ENCODE measurements at regions not wholly inside any gene's neighbourhood (a gene's known extent, or its start where the extent isn't known, plus 50 kb on each side); places are given as distances from the start of the nearest gene placed in this dataset.

DNA sequence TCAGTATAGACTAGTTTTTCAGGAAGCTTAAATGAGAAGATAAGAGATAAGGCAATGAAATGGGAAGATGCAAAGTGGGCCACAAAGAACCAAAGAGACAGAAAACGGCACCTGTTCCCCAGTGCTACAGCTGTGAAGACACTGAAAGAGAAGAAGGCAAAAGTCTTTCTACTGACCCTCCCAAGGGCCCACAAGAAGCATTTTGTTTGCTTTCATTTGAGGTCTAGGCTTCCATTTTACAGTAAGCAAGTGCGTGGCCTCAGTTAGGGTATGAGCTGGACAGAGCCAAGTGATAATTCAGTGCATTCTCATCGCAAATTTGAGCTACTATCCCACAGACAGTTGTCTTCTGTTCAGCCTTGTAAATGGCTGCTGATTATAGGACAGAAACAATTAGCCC, 53.4 kb upstream of the STK17B start:
- no peak for DNase-seq

DNA sequence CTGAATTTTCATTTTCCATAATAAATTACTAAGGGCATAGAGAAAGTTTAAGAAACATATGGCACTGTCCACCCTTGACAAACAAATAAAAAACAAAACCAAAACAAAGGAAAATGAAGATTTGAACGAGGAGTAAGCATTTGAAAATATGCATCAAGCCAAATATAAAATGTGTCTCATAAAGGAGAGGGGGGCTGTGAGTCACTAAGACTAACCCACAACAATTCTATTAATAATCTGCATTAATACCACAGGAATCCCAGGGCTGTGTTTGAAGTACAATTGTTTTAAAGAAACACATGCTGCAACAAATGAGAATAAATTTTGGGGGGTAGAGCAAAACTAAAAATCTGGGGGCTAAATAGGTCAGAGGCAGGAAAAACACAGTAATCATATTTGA, 53.8 kb upstream of the STK17B start:
- no peak for DNase-seq

DNA sequence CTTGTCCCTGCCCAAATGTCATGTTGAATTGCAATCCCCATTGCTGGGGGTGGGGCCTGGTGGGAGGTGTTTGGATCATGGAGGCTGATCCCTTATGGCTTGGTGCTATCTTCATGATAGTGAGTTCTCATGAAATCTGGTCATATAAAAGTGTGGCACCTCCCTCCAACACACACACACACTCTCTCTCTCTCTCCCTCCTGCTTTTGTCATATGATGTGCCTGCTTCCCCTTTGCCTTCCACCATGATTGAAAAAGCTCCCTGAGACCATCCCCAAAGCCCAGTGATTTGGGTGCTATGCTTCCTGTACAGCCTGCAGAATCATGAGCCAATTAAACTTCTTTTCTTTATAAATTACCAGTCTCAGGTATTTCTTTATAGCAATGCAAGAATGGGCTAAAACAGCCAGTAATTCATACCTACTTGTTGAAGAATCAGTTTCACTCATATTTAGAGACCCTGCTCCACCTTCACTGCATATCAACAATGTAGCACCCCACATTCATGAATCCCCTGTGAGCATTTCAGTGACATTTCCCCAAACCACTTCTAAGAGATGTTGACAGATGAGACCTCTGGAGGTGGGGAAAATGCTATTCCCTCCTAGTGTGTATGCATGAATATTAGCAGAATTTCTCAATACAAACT, 54.8 kb upstream of the STK17B start:
- no peak for DNase-seq

DNA sequence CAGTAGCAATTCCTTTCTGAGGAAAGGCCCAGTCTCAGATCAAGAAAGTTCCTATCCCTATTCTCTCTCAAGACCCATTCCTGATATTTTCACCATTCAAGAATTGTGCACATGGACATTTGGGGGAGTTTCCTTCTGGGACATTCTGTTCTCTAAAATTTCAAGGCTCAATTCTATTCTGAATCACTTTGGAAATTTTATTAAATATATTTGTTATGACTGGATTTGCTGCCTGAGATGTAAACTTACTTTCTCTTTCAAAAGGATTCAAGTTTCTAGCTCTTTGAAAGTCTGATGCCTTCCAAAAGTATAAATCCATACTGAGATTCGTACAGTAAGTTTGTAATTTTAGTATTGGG, 55.3 kb upstream of the STK17B start:
- no peak for DNase-seq

DNA sequence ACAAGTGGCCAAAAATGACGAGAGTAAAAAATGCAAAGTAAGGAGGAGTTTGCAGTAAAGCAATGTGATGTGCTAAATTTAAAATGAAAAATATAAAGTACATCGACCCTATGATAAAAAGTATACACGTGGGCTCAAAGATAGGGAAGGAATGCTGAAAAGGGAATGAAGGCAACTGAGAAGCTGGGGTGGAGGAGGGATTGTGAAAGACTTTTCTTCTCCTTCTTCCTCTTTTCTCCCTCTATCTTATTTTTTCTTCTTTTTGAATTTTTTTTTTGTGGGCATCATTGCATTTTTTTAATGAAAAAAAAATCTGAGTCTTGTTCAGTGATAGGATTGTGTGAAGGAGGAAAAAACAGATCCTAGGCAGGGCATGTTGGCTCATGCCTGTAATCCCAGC, 57.6 kb upstream of the STK17B start:
- no peak for DNase-seq

DNA sequence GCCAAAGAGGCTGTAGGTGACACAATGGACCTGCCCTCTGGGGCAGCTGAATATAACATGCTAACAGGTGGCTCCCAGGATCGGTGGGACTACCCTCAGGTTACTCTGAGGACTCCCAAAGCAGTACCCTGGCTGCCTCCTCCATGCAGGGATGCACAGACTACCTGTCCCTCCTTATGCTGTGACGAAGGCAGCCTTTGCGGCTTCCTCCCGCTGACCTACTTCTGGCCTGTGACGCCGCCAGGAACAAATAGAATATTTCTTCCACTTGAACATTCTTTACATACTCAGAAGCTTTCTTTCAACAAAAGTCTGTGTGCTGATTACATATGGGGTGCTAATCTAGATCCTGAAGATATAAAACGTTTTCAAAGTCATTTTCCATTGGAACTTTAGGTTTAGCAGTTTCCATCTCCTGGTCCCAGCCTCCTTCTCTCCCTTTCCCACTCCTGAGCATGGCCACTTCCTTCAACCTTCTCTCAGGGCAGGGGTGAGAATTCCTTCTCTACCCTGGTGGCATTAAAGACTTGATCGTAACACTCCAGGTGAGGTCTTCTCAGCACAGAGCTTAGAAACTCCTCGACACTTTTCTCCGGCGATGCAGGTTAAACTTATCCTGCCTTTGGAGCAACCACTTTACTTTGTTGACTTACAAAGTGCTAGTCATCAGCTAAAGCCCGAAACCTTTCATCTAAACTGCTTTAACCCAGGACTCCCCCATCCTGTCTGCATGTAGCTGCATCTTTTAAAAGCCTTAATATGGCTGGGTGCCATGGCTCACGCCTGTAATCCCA, 58.9 kb upstream of the STK17B start:
- peak; percentile 56 for DNase-seq

DNA sequence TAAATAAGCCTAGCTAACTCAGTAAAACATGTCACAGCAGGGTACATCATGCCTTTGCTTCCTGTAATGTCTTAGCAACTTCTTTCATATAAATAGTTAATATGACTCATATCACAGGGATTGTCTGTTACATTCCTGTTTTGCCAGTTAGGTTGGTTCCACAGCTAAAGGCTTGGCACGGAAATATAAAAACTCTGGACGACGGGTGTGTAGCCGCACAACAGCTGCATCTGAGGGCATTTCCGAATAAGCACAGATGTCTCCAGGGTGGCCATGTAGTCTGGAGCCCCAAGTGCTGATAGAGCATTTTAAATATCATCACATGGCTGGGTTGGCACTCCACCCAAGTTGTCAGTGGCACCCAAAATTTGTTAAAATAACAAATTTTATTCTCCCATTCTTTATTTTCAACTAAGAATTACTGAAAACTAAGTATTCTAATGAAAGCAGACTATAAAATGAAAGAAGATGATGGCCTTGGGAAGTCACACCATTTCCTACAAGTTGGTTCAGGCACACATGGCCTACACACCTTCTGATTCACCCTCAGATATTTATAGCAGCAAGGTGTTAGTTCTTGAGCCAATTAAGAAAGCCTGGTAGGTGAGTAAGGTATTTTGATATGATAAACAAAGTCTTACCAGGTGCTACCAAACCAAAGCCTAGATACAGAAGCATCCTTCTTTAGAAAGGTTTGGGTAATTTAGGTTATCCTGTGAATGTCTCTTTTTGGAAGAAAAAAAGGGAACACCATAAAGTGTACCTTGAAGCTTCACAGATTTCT, 61.8 kb upstream of the STK17B start:
- no peak for DNase-seq

DNA sequence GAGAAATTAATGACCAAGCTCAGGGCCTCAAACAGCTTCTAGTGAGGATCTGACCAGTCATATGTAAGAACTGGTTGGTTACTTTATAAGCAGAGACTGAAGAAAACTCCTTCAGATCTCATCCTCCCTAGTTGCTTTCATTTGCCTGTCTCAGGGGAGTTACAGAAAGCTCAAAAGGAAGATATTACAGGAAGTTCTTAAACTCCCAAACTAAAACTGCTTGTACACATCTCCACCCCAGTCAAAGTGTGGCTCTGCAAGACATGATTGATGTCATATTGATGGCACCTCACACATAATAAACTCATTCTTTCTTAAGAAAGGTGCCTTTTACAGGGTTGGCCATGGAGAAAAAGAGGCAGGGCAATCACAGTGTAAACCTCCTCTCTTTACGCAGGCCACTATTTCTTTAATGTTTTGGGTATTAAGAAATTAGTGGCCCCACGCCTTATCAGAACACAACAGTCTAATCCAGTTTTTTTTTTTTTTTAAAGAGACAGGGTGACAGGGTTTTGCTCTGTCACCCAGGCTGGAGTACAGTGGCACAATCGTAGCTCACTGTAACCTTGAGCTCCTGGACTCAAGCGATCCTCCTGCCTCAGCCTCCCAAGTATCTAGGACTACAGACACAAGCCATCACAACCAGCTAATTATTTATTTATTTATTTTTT, 62.6 kb upstream of the STK17B start:
- no peak for DNase-seq

DNA sequence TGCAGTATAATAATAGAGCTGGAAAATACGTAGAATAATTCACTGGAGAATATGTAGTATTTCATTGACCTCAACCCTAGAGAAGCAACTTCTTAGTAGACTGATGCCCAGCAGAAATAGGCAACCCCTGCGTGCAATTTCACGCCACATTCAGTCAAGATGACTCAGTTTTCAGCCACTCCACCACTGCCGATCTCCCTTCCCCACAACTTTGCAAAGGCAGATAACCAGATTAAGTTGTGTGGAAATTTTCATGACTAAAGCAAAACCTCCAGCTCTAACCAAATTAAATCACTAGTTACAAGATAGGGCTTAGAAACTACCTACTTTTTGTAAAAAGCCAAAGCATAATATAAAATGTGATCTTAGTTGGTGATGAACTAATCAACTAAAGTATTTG, 63.3 kb upstream of the STK17B start:
- DNase-seq = peak; percentile 77

DNA sequence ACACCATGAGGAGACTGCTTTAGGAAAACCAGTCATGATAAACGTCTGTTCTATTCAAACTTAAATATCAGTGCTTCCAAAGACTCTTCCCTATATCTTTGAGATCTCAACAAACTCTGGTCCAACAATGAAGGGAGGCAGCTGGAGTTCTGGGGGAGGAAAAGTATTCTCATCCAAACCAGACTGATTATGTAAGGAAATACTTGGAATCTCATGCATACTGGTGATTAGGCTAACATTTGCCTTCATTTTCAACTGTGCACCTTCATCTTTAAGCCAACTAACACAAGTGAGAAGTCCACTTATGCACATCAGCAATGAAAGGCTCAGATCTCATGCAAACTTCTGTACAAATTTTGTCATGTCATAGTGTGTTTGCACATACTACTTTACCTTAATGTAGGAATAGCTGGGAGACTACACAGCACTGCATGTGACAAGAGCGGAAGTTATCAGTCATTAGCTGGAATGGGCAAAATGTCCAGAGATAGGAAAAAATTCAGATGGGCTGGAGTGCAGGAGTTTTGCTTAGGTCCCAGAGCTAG, 67.5 kb upstream of the STK17B start:
- no peak for DNase-seq

DNA sequence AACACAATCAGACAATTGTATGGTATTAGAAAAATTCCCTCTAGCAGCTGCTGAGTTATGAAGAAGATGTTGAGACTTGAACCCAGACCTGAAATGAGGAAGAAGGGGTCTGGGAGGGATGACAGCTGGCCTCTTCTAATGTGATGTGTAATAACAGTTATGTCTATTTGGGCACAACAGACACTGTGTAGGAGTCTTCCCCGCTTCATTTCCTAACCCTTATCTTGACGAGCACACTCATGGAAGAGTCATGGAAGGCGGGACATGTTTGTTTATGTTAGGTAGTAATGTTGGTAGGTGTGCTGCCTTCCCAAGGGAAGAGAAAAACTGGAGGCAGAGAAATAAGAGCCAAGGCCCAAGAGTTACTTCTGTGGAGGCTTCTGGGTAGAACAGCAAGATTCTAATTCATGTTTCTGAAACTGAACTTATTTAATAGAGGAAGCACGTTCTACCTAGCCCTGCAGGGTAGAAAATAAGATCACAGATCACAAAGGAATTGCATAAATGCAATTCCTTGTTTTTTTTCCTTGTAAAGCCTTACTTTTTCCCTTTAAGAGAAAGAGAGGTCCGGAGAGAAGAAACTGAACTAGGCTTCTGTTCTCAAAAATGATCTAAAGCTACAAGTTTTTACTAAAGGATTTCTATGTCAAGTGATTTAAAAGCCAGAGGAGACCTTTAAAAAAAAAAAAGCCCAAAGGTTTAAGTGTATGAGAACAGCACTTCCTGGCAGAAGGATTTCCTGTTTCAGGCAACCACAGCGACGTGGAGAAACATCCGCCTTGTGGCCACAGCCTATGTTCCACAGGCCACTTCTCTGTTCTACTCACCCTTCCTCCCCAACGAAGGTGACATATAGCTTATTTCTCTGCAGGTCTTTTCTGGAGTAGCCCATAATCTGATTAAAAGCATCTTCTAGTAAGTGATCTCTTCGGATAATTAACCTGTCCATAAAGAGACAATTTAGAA, 68.5 kb upstream of the STK17B start:
- peak; percentile 86 for DNase-seq

DNA sequence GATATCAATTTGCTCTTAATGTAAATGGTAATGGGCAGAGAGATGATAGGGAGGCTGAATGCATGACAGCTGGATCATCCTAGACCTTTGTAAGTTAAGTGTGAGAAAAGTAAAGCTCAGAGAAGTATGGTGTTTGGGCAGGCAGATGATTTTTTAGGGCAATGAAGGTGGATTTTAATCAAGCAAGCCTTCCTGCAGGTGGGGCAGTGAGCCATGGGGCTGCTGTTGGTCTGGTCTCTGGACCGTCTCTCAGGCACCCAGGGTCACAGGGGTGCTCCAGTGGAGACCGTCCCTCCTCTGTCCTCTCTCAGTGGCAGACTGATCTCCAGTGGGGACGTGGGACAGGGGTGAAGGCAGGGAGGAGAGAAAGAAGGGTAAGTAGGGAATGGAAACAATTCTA, 69.8 kb upstream of the STK17B start:
- no peak for DNase-seq

DNA sequence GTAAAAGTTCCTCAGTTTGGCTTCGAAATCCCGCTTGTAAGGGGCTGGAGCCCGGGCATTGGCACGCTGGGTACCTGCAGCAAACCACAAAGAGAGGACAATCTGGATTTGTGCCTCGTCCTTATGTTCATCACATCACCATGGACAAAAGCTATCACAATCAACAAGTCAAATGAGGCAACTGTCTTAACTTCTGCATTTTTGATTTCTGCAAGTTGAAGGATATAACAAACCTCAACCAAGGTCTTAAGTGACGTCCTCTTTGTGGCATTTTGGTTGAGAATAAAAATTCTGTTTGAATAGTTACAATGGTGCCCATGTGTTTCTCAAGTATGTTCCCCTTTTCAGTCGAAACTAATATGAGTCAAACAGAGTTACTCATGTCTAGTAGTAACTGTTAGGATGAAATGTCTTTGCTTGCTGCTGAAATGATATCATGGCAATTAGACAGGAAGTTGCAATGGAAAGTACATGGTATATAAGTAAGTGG, 70.8 kb upstream of the STK17B start:
- DNase-seq = no peak

DNA sequence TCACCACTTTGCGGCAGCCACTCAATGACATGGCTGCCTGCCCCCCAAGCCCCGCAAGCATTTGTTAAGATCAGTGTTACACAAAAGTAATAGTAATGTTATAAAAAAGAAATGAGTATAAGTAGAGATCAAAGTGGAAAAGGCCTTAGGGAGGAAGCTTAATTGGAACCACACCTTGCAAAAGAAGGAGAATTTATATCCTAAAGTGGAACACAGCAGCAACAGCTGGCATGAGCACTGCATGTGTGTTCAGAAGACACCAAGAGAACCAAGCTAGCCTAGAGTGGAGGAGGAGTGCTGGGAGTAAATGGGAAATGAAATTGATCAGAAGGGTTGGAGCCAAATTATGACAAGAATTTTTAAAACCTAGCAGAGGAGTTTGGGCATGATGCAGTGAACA, 73.1 kb upstream of the STK17B start:
- no peak for DNase-seq

DNA sequence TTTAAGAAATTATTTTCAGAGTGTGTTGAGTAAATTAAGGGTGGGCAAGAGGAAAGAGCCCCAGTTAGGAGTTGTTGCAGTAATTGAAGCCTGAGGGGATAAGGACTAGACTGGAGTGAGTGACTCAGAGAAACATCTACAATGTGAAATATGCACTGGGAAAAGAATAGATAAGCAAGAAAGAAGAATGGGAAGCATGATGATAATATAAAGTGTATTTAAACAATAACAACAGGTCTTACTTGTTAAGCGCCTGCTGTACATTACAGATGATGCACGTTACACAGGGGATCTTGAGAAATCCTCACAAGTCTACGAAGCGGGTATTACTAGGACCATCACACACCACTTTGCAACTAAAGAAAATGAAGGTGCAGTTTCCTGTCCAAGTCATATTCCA, 73.6 kb upstream of the STK17B start:
- no peak for DNase-seq

DNA sequence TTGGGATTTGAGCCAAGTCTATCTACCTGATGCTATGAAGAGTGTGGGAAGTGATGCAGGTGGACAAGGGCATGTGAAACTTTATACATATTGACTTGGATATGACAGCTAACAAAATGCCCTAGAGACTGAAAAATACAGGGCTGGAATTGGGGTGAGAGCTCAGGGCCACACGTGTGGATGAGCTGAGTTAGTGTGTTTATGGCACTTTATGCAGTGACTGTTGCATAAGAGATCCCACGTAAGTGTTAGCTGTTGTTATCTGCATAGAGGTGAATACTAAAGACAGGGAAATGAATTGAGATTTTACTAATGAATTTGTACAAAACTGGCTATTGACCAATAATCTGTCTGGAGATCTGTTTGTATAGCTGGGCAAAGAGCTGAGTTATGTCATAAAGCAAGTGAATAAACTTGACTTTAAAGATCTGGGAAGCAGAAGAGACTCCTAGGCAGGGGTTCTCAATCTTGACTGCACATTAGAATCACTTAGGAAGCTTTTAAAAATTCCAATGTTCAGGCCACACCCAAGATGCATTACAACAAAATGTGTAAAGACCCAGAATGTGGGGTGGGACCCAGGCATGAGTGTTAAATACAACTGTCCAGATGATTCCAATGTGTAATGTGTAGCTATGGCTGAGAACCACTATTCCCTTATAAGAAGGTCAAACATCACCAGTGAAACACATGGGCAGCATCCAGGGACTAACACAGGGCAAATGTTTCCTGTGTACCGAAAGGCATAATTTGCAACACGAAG, 74.2 kb upstream of the STK17B start:
- no peak for DNase-seq

DNA sequence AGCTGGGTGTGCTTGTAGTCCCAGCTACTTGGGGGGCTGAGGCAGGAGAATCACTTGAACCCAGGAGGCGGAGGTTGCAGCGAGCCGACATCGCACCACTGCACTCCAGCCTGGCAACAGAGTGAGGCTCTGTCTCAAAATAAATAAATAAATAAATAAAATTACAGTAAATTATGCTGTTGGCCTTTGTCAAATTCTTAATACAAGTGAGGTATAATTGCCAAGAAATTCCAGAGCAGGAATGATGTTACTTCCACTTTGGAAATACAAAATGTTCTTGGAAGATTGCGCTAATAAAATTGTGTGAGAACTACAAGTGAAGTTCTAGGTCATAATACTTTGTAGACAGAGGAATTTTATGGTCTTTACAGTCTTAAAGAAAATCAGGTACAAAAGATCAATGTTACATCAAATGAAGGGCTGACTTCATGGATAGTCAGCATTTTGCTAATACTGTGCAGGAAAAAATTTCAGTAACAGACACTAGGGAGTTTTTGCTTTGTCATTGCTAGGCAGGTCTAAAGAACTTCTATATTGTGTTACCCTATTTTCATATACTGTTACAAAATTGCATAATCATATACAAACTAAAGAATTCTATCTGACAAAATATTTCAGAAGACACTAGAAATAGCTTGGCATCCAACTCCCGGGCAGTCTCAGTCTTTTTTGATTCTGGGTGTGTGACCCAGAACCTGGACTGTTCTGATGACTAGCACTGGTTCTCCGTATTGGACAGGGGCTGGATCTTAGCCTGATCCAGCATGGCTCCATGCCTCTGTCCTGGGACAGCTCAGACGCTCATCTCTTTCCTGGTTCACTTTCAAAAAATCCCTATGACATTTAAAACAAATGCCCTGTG, 76.0 kb upstream of the STK17B start:
- DNase-seq = no peak

DNA sequence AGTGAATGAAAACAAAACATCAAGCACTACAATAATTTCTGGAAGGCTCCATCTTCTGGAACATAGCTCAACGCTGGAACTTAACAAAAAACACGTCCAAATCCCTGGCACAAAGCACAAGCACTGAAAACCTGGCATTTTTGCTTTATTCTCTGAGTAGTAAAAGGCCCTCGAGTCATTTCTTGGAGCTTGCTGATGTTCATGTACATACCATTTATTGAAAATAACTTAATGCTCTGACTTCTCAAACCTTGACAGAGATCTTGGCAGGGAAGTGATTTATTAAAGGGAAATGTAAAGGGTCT, 76.5 kb upstream of the STK17B start:
- DNase-seq = no peak

DNA sequence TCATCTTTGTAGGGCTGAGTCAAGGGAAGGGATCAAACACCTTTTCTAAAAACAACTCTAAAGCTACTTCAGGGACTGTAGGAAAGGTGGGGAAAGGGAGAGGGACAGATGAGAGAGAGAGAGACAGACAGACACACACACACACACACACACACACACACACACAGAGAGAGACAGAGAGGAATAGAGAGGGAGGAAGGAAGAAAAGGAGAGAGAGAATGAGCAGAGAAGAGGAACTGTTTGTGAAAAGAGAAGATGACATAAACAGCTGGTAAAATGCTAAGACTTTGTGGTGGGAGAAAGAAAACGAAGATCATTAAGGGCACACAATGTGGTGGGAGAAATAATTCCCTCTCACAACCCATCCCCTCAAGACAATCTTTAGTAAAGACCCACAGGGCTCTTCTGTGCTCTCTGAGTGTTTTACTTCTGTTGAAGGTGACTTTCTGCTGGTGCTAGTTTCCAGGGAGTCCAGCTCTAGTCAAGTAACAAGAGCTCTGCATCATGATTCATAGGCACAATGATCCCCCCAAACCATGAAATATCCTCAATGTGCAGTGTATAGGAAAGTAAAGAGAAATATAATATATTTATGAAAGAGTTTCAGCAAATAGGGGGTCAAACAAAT, 77.2 kb upstream of the STK17B start:
- no peak for DNase-seq

DNA sequence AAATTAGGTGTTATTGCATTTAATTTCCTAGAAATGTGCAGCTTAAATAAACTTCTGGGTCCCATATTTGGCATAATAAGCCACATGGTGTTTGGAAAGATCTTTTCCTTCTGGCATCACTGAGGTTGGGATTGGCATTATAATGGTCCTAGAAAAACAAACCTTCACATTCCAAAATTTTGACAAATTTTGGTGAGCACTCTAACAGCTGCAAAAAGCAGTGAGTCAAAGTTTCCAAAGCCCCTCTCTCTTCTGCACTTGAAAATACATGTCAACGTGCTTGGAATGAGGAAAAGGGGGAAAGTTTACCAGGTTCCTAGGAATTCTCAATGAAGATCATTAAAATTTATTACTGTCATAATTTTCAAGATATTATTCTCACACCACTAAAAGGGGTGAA, 77.8 kb upstream of the STK17B start:
- DNase-seq = no peak
